ENCODE measurements at regions not wholly inside any gene's neighbourhood (a gene's known extent, or its start where the extent isn't known, plus 50 kb on each side); places are given as distances from the start of the nearest gene placed in this dataset.

DNA sequence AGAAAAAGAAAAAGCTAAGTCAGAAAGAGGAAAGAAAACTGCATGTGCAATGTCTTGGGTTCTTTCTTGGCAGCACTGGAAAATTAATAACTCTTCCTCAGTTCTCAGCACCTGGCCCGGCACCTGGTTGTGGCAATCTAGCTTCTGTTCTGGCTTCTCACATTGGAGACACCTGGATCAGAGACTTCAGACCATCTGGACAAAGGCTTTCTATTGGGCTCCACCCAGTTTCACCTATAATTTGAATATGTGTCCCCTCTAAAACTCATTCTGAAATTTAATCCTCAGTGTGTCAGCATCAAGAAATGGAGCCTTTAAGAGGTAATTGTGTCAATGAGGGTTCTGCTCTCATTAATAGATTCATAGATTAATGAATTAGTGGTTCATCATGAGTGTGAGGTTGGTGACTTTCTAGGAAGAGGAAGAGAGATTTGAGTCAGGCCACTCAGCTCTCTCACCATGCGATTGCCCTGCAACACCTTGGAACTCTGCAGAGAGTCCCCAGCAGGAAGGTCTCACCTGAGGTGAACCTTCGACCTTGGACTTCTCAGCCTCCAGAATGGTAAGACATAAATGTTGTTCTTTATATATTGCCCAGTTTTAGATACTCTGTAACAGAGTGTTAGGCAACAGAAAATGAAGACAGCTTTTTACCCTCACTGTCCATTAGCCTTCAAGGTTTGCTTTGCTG lies 679.9 kb downstream of the NTRK3 start:
- DNase-seq = no peak
- no peak for ATAC-seq
- intact Hi-C loops (cut with DNase I, micrococcal nuclease) = no loop called here
- Histone ChIP-seq H3K4me1 (ENCODE audit: low read depth) (no peaks in the 10 kb centered on the region), H3K9me3 (no peaks in the 10 kb centered on the region), H3K36me3 (ENCODE audit: low read depth) (no peaks in the 10 kb centered on the region), H3K4me3 (no peak overlapping the region)
- TF ChIP-seq, protein P1, sequence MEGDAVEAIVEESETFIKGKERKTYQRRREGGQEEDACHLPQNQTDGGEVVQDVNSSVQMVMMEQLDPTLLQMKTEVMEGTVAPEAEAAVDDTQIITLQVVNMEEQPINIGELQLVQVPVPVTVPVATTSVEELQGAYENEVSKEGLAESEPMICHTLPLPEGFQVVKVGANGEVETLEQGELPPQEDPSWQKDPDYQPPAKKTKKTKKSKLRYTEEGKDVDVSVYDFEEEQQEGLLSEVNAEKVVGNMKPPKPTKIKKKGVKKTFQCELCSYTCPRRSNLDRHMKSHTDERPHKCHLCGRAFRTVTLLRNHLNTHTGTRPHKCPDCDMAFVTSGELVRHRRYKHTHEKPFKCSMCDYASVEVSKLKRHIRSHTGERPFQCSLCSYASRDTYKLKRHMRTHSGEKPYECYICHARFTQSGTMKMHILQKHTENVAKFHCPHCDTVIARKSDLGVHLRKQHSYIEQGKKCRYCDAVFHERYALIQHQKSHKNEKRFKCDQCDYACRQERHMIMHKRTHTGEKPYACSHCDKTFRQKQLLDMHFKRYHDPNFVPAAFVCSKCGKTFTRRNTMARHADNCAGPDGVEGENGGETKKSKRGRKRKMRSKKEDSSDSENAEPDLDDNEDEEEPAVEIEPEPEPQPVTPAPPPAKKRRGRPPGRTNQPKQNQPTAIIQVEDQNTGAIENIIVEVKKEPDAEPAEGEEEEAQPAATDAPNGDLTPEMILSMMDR (IDR thresholded peaks at IDR 0.05) = no peak

DNA sequence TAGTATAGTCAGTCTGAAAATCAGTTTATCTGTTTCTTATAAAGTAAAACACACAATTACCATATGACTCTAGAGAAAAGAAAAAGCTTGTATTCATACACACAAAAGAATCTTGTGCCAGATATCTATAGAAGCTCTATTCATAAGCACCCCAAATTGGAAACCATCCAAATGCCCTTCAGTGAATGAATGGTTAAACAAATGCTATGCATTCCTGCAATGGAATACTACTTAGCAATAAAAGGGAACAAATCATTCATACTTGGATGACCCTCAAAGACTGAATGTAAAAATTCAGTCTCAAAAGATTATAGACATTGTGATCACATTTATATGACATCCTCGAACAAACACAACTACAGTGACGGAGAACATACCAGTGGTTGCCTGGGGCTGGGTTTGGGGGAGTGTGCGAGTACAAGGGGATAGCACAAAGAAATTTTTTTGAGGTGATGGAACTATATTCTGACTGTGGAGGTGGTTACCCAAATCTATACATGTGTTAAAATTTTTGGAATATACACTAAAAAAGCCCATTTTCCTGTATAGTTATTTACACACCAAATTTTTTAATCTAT lies 680.6 kb downstream of the NTRK3 start:
- intact Hi-C loops (cut with DNase I, micrococcal nuclease) = no loop called here
- Histone ChIP-seq H3K4me3 (no peak overlapping the region), H3K36me3 (ENCODE audit: low read depth) (no peaks in the 10 kb centered on the region), H3K4me1 (ENCODE audit: low read depth) (no peaks in the 10 kb centered on the region), H3K9me3 (no peaks in the 10 kb centered on the region)
- no peak for DNase-seq
- ATAC-seq = no peak
- TF ChIP-seq, protein P1 (IDR thresholded peaks at IDR 0.05) = no peak

DNA sequence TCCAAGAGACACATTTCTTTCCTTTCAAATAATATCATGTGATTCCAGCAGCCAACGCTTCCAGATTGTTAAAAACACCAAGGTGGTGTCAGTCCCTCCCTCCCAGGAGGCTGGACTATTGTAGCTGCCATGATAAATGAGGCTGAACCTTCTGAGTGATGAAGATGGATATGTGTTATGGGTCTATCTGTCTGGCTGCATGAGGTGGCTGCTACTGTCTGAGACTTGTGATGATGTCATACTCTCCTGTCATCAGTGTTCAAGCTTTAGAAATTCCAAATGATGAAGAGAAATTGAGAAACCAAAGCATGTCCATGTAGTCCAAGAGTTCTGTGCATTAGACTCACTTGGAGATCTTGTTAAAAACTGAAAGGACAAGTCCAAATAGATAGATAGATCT lies 683.0 kb downstream of the NTRK3 start:
- Histone ChIP-seq H3K9me3 (no peaks in the 10 kb centered on the region), H3K36me3 (ENCODE audit: low read depth) (no peaks in the 10 kb centered on the region), H3K4me1 (ENCODE audit: low read depth) (no peaks in the 10 kb centered on the region), H3K4me3 (no peak overlapping the region)
- intact Hi-C loops (cut with DNase I, micrococcal nuclease) = no loop called here
- TF ChIP-seq, protein P1 (IDR thresholded peaks at IDR 0.05) = no peak
- no peak for DNase-seq
- no peak for ATAC-seq

DNA sequence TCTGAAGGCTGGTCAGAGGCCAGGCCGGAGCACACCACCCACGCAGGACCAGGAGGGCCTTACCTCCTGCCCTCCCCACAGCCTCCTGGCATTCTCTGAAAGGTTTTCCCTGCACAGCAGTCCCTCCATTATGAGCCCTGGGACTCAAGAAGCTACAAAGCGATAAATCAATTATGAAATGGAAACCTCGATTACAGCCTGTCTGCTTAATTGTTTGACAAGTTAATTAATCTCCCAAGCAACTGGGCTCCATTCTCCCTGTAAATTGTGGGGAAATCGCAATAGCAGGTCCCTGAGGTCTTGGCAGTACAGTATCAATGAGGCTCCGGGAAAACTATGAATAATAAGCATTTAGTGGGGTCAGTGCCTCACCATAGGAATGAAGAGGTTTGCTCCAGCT lies 683.5 kb downstream of the NTRK3 start:
- Histone ChIP-seq H3K9me3 (no peaks in the 10 kb centered on the region), H3K4me1 (ENCODE audit: low read depth) (no peaks in the 10 kb centered on the region), H3K36me3 (ENCODE audit: low read depth) (no peaks in the 10 kb centered on the region), H3K4me3 (no peak overlapping the region)
- intact Hi-C loops (cut with DNase I, micrococcal nuclease) = no loop called here
- DNase-seq (no peak), ATAC-seq (no peak)
- TF ChIP-seq, protein P1 (IDR thresholded peaks at IDR 0.05) = no peak

DNA sequence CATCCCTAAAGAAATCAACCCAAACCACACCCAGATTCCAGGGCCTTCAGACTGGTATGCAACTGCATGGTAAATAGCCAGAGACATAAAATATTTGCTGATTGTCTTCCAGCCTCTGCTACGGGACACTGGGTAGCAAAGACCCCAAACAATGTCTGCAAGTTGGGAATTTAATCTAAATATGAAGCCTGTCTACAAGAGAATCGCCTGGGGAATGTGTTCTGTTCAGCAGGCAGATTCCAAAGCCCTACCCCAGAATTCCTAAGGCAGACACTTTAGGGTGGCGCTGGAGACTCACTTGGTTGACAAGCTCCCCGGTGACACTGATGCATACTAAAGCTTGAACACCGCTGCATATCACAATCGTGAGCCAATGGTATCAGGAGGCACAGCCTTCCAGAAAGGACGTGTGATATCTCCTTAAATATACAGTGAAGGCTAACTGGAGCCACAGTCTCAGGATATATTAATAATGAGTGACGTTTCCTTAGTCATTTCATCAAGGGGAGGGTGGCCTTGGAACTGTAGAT lies 684.1 kb downstream of the NTRK3 start:
- Histone ChIP-seq H3K4me3 (no peak overlapping the region), H3K36me3 (ENCODE audit: low read depth) (no peaks in the 10 kb centered on the region), H3K4me1 (ENCODE audit: low read depth) (no peaks in the 10 kb centered on the region), H3K9me3 (no peaks in the 10 kb centered on the region)
- DNase-seq (no peak), ATAC-seq (no peak)
- TF ChIP-seq, protein P1 (IDR thresholded peaks at IDR 0.05) = no peak
- intact Hi-C loops (cut with DNase I, micrococcal nuclease) = no loop called here

All from mucosa of descending colon (tissue), 3 donors.